A549 (cell line): ENCODE measurements at regions not wholly inside any gene's neighbourhood (a gene's known extent, or its start where the extent isn't known, plus 50 kb on each side); places are given as distances from the start of the nearest gene placed in this dataset.

Experiments used
- ATAC-seq, 2 experiments: fragments of 200-7000 bp in 1 of 2; fragments of >200 bp in 1 of 2; cut with Nextera tagmentation in 1 of 2; cut with Tn5 transposase in 1 of 2; 3 replicates each; pipeline versions ENCODE4 v1.8.0 to v1.9.1; 2018 to 2020; ENCODE audit warnings: mild to moderate bottlenecking in 1 of 2, moderate library complexity in 1 of 2
- CTCF ChIA-PET: fragments of 300-600 bp; sonication (Branson Sonifier 250); formaldehyde crosslinking; extraction: SDS; loops from one replicate; lab custom pipeline; 2021; ENCODE audit warnings: antibody characterized with exemption, inconsistent platforms; lab: Yijun Ruan, JAX
- POLR2A ChIA-PET: fragments of 350-600 bp; formaldehyde crosslinking; extraction: SDS; loops from one replicate; lab custom pipeline; 2021; ENCODE audit warnings: antibody characterized with exemption, inconsistent platforms; lab: Yijun Ruan, JAX
- DNase-seq, 2 experiments: peaks; one replicate each; pipeline versions ENCODE4 v3.0.0 to v3.0.0-alpha.2; 2011 to 2016; ENCODE audit warnings: low read depth in 1 of 2, low spot score in 1 of 2
- FAIRE-seq: peaks from 2 replicates; lab custom pipeline; 2011; peaks lifted over from hg19 to GRCh38; lab: Jason Lieb, UNC
- H3K27ac ChIP-seq, 2 experiments: fragments of >200 bp; sonication (Bioruptor Twin); formaldehyde crosslinking; 3 replicates each; pipeline ENCODE4 v1.5.1; 2016 to 2017
- H3K4me1 ChIP-seq: fragments of >200 bp; sonication (Bioruptor Twin); formaldehyde crosslinking; 3 replicates; pipeline ENCODE4 v1.6.1; 2016
- H3K4me2 ChIP-seq: fragments of >200 bp; sonication (Bioruptor Twin); formaldehyde crosslinking; 3 replicates; pipeline ENCODE4 v1.6.1; 2016
- H3K4me3 ChIP-seq: fragments of >200 bp; sonication (Bioruptor Twin); formaldehyde crosslinking; 3 replicates; pipeline ENCODE4 v1.5.1; 2016
- H3K9me3 ChIP-seq: fragments of >200 bp; sonication (Bioruptor Twin); formaldehyde crosslinking; 3 replicates; pipeline ENCODE4 v1.6.1; 2016
- CEBPB ChIP-seq, 2 experiments: fragments of >200 bp in 1 of 2; sonication (Bioruptor Twin) in 1 of 2; formaldehyde crosslinking in 1 of 2; IDR thresholded peaks; 2 replicates each; pipeline ENCODE4 v1.6.1; 2012 to 2016
- CHD2 ChIP-seq: fragments of 150-350 bp; IDR thresholded peaks from 2 replicates; pipeline ENCODE4 v1.6.1; 2014; ENCODE audit warnings: low read length; ENCODE audit not compliant: partially characterized antibody
- EP300 ChIP-seq, 2 experiments: fragments of >200 bp; sonication (Bioruptor Twin); formaldehyde crosslinking; IDR thresholded peaks; 2 replicates in 1 of 2; 3 replicates in 1 of 2; pipeline ENCODE4 v1.6.1; 2016 to 2017
- FOSL2 ChIP-seq, 2 experiments: fragments of 450-650 bp in 1 of 2; fragments of >200 bp in 1 of 2; sonication (Bioruptor Twin) in 1 of 2; formaldehyde crosslinking; IDR thresholded peaks; 2 replicates each; pipeline versions ENCODE4 v1.5.0 to v1.6.1; 2016 to 2020; ENCODE audit warnings: mild to moderate bottlenecking in 1 of 2, moderate library complexity in 1 of 2
- GATA3 ChIP-seq: IDR thresholded peaks from 2 replicates; pipeline ENCODE4 v1.6.1; 2012; ENCODE audit warnings: borderline replicate concordance
- HEYL ChIP-seq: fragments of 250-450 bp; sonication (Bioruptor Pico); IDR thresholded peaks from 2 replicates; pipeline ENCODE4 v1.8.0; 2021; ENCODE audit warnings: mild to moderate bottlenecking, moderate library complexity
- JUNB ChIP-seq: fragments of >200 bp; sonication (Bioruptor Twin); formaldehyde crosslinking; IDR thresholded peaks from 2 replicates; pipeline ENCODE4 v1.6.1; 2016
- MYC ChIP-seq: IDR thresholded peaks from 2 replicates; pipeline ENCODE4 v1.6.1; 2012; ENCODE audit warnings: mild to moderate bottlenecking, inconsistent platforms, low read length, improper control_type of control experiment, borderline replicate concordance
- POLR2AphosphoS2 ChIP-seq: conservative IDR thresholded peaks from 2 replicates; pipeline ENCODE4 v1.6.1; 2012; ENCODE audit warnings: low read length, improper control_type of control experiment, inconsistent platforms
- RAD21 ChIP-seq, 2 experiments: fragments of >200 bp in 1 of 2; sonication (Bioruptor Twin) in 1 of 2; formaldehyde crosslinking in 1 of 2; IDR thresholded peaks in 1 of 2; conservative IDR thresholded peaks in 1 of 2; 2 replicates in 1 of 2; 3 replicates in 1 of 2; pipeline ENCODE4 v1.6.1; 2012 to 2018; ENCODE audit warnings: inconsistent platforms in 1 of 2
- SMC3 ChIP-seq: fragments of >200 bp; sonication (Bioruptor Twin); formaldehyde crosslinking; IDR thresholded peaks from 3 replicates; pipeline ENCODE4 v1.6.1; 2018; ENCODE audit warnings: inconsistent platforms
- ZNF302 ChIP-seq: fragments of 250-450 bp; sonication (Bioruptor Pico); IDR thresholded peaks from 2 replicates; pipeline ENCODE4 v1.9.0; 2021; ENCODE audit warnings: inconsistent platforms, mild to moderate bottlenecking, moderate library complexity
- ZSCAN20 ChIP-seq: fragments of 250-450 bp; sonication (Bioruptor Pico); IDR thresholded peaks from 2 replicates; pipeline ENCODE4 v1.8.0; 2022; ENCODE audit warnings: mild to moderate bottlenecking, moderate library complexity
- WGBS: methylation state at CpG from one replicate; pipeline ENCODE4 v1.1.6; 2017; ENCODE audit errors: missing lambda C conversion rate; 5-methylcytosine and 5-hydroxymethylcytosine counted together
- TF ChIP-seq, protein P1 (sequence below): IDR thresholded peaks from 2 replicates; pipeline ENCODE4 v1.6.1; 2012
- TF ChIP-seq, protein P2 (sequence below): fragments of >200 bp; sonication (Bioruptor Twin); formaldehyde crosslinking; IDR thresholded peaks from 3 replicates; pipeline ENCODE4 v1.6.1; 2016
- TF ChIP-seq, protein P3 (sequence below): fragments of 200-600 bp; sonication (generic); IDR thresholded peaks from 2 replicates; pipeline ENCODE4 v1.6.1; 2016; ENCODE audit warnings: antibody characterized with exemption, mild to moderate bottlenecking, moderate library complexity
- TF ChIP-seq, protein P4 (sequence below): fragments of 250-450 bp; sonication (Bioruptor Pico); IDR thresholded peaks from 2 replicates; pipeline ENCODE4 v1.5.0; 2020; ENCODE audit warnings: low read depth, mild to moderate bottlenecking, moderate library complexity
- TF ChIP-seq, protein P5 (sequence below): fragments of >200 bp; sonication (Bioruptor Twin); formaldehyde crosslinking; IDR thresholded peaks from 3 replicates; pipeline ENCODE4 v1.5.1; 2016

DNA sequence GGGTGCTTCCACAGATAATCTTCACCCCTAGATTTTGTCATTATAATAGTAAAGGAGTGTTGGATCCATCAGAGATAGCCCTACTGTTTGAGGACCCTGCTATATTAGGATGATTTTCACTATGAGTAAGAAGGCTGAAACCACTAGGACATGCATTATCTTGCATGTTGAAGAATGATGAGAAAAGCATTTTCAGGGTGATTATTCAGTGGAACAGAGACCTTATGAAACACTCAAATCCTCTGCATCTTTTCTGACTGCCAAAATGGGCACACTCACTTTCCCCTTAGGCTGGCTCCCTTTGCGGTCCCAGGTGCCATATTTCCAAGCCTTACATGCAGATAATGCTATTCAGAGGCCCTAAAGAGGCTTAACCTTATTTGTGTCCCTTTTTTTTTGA, 296.9 kb downstream of the RND3 start:
- peak overlapping the region in 1 of 2 experiments; percentile 40; a peak in 1 of 6 replicates for H3K27ac ChIP-seq
- no peak overlapping the region for H3K4me2 ChIP-seq
- WGBS: 93% methylated on average over 1 of the region's 1 CpG
- TF ChIP-seq GATA3 (no peak), HEYL (CRISPR knock-in tag) (no peak), CHD2 (no peak), MYC (no peak), FOSL2 (IDR thresholded peaks at IDR 0.05) (no peak), FOSL2 (CRISPR knock-in tag; IDR thresholded peaks at IDR 0.05) (no peak)
- TF ChIP-seq, protein P1, sequence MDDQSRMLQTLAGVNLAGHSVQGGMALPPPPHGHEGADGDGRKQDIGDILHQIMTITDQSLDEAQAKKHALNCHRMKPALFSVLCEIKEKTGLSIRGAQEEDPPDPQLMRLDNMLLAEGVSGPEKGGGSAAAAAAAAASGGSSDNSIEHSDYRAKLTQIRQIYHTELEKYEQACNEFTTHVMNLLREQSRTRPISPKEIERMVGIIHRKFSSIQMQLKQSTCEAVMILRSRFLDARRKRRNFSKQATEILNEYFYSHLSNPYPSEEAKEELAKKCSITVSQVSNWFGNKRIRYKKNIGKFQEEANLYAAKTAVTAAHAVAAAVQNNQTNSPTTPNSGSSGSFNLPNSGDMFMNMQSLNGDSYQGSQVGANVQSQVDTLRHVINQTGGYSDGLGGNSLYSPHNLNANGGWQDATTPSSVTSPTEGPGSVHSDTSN: no peak
- TF ChIP-seq, protein P2, sequence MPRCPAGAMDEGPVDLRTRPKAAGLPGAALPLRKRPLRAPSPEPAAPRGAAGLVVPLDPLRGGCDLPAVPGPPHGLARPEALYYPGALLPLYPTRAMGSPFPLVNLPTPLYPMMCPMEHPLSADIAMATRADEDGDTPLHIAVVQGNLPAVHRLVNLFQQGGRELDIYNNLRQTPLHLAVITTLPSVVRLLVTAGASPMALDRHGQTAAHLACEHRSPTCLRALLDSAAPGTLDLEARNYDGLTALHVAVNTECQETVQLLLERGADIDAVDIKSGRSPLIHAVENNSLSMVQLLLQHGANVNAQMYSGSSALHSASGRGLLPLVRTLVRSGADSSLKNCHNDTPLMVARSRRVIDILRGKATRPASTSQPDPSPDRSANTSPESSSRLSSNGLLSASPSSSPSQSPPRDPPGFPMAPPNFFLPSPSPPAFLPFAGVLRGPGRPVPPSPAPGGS: no peak
- no peak for DNase-seq
- no peak for FAIRE-seq
- peaks cover 6% of the 10 kb centered on the region; the same call in 1 of the 3 replicates for H3K9me3 ChIP-seq
- no peak overlapping the region for H3K4me3 ChIP-seq
- ATAC-seq: no peak
- ChIA-PET CTCF (no interaction called here), POLR2A (no interaction called here)
- peaks cover 13% of the 10 kb centered on the region for H3K4me1 ChIP-seq

DNA sequence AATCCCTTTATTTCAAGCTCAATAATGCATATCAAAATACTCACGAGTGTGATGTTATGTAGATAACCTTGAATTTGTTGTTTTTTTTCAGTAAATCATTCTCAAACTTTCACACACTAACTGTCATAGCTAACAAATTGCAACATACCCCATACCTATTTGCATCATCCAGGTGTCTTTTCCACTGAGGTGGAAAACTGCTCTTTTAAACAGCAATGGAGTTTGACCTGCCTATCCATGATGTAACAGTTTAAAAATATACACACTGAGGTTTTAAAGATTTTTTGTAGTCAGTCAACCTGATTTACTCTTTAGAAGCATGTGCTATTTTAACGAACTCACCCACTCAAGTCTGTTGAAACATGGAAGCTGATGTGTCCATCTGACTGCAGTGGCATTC, 298.7 kb downstream of the RND3 start:
- CTCF ChIA-PET: interaction anchor here (1.1 kb wide), 3 partner anchors 20 to 1050 kb away, joined by 3 to 5 read pairs (median 3); no protein-coding TSS in a partner anchor
- POLR2A ChIA-PET: no interaction called here
- H3K4me1 ChIP-seq: peaks cover 13% of the 10 kb centered on the region
- H3K4me2 ChIP-seq: peak overlapping the region; percentile 43
- TF ChIP-seq, protein P3, sequence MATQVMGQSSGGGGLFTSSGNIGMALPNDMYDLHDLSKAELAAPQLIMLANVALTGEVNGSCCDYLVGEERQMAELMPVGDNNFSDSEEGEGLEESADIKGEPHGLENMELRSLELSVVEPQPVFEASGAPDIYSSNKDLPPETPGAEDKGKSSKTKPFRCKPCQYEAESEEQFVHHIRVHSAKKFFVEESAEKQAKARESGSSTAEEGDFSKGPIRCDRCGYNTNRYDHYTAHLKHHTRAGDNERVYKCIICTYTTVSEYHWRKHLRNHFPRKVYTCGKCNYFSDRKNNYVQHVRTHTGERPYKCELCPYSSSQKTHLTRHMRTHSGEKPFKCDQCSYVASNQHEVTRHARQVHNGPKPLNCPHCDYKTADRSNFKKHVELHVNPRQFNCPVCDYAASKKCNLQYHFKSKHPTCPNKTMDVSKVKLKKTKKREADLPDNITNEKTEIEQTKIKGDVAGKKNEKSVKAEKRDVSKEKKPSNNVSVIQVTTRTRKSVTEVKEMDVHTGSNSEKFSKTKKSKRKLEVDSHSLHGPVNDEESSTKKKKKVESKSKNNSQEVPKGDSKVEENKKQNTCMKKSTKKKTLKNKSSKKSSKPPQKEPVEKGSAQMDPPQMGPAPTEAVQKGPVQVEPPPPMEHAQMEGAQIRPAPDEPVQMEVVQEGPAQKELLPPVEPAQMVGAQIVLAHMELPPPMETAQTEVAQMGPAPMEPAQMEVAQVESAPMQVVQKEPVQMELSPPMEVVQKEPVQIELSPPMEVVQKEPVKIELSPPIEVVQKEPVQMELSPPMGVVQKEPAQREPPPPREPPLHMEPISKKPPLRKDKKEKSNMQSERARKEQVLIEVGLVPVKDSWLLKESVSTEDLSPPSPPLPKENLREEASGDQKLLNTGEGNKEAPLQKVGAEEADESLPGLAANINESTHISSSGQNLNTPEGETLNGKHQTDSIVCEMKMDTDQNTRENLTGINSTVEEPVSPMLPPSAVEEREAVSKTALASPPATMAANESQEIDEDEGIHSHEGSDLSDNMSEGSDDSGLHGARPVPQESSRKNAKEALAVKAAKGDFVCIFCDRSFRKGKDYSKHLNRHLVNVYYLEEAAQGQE: no peak
- TF ChIP-seq CEBPB (IDR thresholded peaks at IDR 0.05): 0 out of 4 replicates have a peak, but pooled peaks have one; percentile 3 to 36
- TF ChIP-seq ZNF302: no peak
- TF ChIP-seq, all 56 proteins: peak for 1
- FAIRE-seq (no peak), ATAC-seq (no peak), DNase-seq (no peak)
- H3K27ac ChIP-seq: peak overlapping the region in 1 of 2 experiments; percentile 49; a peak in 4 of 6 replicates
- 67% methylated on average over 2 of the region's 2 CpGs for WGBS
- peaks cover 6% of the 10 kb centered on the region; the same call in 1 of the 3 replicates for H3K9me3 ChIP-seq
- H3K4me3 ChIP-seq: no peak overlapping the region

DNA sequence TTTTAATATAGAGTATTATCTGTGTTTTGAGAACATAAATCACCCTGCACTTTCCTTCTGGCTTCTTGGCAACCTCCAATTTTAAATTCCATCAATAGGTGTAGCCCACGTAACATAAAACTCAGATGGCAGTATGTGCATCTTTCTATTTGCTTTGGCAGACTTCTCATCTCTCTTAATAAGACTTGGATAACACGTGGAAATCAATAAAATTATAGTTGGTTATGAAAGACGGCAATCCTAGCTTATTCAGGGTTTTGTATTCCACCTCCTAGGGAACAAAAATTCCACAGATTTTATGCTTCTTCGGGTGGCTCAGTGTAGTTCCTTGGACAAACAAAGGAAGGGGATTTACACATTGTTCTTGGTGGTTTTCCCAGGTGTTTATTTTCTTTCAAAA, 299.3 kb downstream of the RND3 start:
- TF ChIP-seq RAD21 (conservative IDR thresholded peaks at IDR 0.05 in 1 of 2, IDR thresholded peaks at IDR 0.05 in 1 of 2) (peak; percentile 45 to 71), EP300 (IDR thresholded peaks at IDR 0.05) (peak in 1 of 2 experiments; percentile 40; a peak in 1 of 5 replicates), CEBPB (IDR thresholded peaks at IDR 0.05) (0 out of 4 replicates have a peak, but pooled peaks of 1 of the 2 experiments have one; percentile 13), GATA3 (peak; percentile 47; the same call in 1 of the 2 replicates), JUNB (no peak), ZSCAN20 (CRISPR knock-in tag) (no peak), CHD2 (no peak), SMC3 (peak; percentile 68), POLR2AphosphoS2 (no peak)
- TF ChIP-seq, protein P4, sequence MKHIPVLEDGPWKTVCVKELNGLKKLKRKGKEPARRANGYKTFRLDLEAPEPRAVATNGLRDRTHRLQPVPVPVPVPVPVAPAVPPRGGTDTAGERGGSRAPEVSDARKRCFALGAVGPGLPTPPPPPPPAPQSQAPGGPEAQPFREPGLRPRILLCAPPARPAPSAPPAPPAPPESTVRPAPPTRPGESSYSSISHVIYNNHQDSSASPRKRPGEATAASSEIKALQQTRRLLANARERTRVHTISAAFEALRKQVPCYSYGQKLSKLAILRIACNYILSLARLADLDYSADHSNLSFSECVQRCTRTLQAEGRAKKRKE: no peak
- TF ChIP-seq, protein P2: no peak
- TF ChIP-seq, protein P5, sequence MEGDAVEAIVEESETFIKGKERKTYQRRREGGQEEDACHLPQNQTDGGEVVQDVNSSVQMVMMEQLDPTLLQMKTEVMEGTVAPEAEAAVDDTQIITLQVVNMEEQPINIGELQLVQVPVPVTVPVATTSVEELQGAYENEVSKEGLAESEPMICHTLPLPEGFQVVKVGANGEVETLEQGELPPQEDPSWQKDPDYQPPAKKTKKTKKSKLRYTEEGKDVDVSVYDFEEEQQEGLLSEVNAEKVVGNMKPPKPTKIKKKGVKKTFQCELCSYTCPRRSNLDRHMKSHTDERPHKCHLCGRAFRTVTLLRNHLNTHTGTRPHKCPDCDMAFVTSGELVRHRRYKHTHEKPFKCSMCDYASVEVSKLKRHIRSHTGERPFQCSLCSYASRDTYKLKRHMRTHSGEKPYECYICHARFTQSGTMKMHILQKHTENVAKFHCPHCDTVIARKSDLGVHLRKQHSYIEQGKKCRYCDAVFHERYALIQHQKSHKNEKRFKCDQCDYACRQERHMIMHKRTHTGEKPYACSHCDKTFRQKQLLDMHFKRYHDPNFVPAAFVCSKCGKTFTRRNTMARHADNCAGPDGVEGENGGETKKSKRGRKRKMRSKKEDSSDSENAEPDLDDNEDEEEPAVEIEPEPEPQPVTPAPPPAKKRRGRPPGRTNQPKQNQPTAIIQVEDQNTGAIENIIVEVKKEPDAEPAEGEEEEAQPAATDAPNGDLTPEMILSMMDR: peak; percentile 34; the same call in 1 of the 3 replicates
- FAIRE-seq (no peak), DNase-seq (peak in 1 of 2 experiments; percentile 55), ATAC-seq (peak; percentile 39 to 61; a peak in 3 of 6 replicates)
- peaks cover 6% of the 10 kb centered on the region; the same call in 1 of the 3 replicates for H3K9me3 ChIP-seq
- POLR2A ChIA-PET: no interaction called here
- CTCF ChIA-PET: interaction anchor here (1.1 kb wide), 2 partner anchors 20 to 40 kb away, joined by 3 to 5 read pairs; no protein-coding TSS in a partner anchor
- H3K27ac ChIP-seq: peak overlapping the region; percentile 21 to 43; a peak in 5 of 6 replicates
- H3K4me3 ChIP-seq: no peak overlapping the region
- 8% methylated on average over 4 of the region's 4 CpGs for WGBS
- H3K4me1 ChIP-seq: peaks cover 13% of the 10 kb centered on the region
- H3K4me2 ChIP-seq: peak overlapping the region; percentile 43
